Endothelial cell of umbilical vein (primary cell): ENCODE measurements at regions not wholly inside any gene's neighbourhood (a gene's known extent, or its start where the extent isn't known, plus 50 kb on each side); places are given as distances from the start of the nearest gene placed in this dataset.

Source experiments
- BruUV-seq: library from RNA; stranded (reverse); fragments of 400-500 nt; replicated peaks from 2 replicates; lab custom pipeline; 2021; lab: Mats Ljungman, UMichigan
- CTCF ChIA-PET: fragments of 300-600, 350-600 bp; sonication (Branson Sonifier 250); formaldehyde crosslinking; loops from one replicate; lab custom pipeline; 2021; ENCODE audit warnings: antibody characterized with exemption, inconsistent platforms; lab: Charles Lee
- POLR2A ChIA-PET: fragments of 300-600, 350-600 bp; sonication (Branson Sonifier 250); formaldehyde crosslinking; loops from one replicate; lab custom pipeline; 2021; ENCODE audit warnings: antibody characterized with exemption, inconsistent platforms; lab: Charles Lee
- DNase-seq: peaks from one replicate; pipeline ENCODE4 v3.0.0-alpha.2; 2011; ENCODE audit warnings: low read depth, low spot score
- FAIRE-seq: peaks from 2 replicates; lab custom pipeline; 2011; peaks lifted over from hg19 to GRCh38; lab: Jason Lieb, UNC
- H2AFZ ChIP-seq: 2 replicates; pipeline ENCODE4 v1.6.0; 2012; ENCODE audit warnings: low read depth, low read length, control low read depth, inconsistent platforms
- H3K27ac ChIP-seq: 2 replicates; pipeline ENCODE4 v1.5.1; 2011; ENCODE audit warnings: low read depth, mild to moderate bottlenecking, control low read depth, low read length, moderate library complexity; ENCODE audit not compliant: insufficient read depth
- H3K27me3 ChIP-seq, 2 experiments: 2 replicates each; pipeline versions ENCODE4 v1.6.0 to v1.6.1; 2011; ENCODE audit warnings: low read length in 2 of 2, mixed read lengths in 1 of 2; ENCODE audit not compliant: control insufficient read depth in 2 of 2, insufficient read depth in 2 of 2
- H3K36me3 ChIP-seq, 2 experiments: 2 replicates in 1 of 2; 3 replicates in 1 of 2; pipeline ENCODE4 v1.5.1; 2011; ENCODE audit warnings: low read length in 2 of 2, mild to moderate bottlenecking in 1 of 2, moderate library complexity in 1 of 2; ENCODE audit not compliant: control insufficient read depth in 2 of 2, insufficient read depth in 2 of 2; ENCODE audit errors: extremely low read depth in 1 of 2
- H3K4me1 ChIP-seq: 3 replicates; pipeline ENCODE4 v1.5.1; 2011; ENCODE audit warnings: mild to moderate bottlenecking, low read length; ENCODE audit not compliant: control insufficient read depth, insufficient read depth; ENCODE audit errors: extremely low read depth
- H3K4me2 ChIP-seq: 2 replicates; pipeline ENCODE4 v1.6.1; 2011; ENCODE audit warnings: low read length, control low read depth, mixed read lengths; ENCODE audit not compliant: insufficient read depth
- H3K4me3 ChIP-seq, 3 experiments: fragments of 200-600 bp in 1 of 3; sonication (generic), shearing (Covaris generic) in 1 of 3; replicated peaks in 1 of 3; 2 replicates each; pipeline ENCODE4 v1.5.1; 2011 to 2016; ENCODE audit warnings: control low read depth in 3 of 3, low read length in 3 of 3, mild to moderate bottlenecking in 2 of 3, inconsistent platforms in 1 of 3, low read depth in 1 of 3, moderate library complexity in 1 of 3; ENCODE audit not compliant: insufficient read depth in 1 of 3
- H3K79me2 ChIP-seq: 2 replicates; pipeline ENCODE4 v1.6.0; 2012; ENCODE audit warnings: low read length, inconsistent platforms; ENCODE audit not compliant: control insufficient read depth, insufficient read depth
- H3K9ac ChIP-seq: replicated peaks from 2 replicates; pipeline ENCODE3; 2011; ENCODE audit warnings: low read length, control low read depth; ENCODE audit not compliant: insufficient read depth; ENCODE audit errors: extremely low read depth
- H3K9me1 ChIP-seq: replicated peaks from 3 replicates; pipeline ENCODE4 v1.6.0; 2011; ENCODE audit warnings: mild to moderate bottlenecking, low read length; ENCODE audit not compliant: control insufficient read depth, insufficient read depth; ENCODE audit errors: extremely low read depth
- H3K9me3 ChIP-seq: replicated peaks from 2 replicates; pipeline ENCODE4 v1.5.1; 2012; ENCODE audit warnings: low read length, inconsistent platforms; ENCODE audit not compliant: control insufficient read depth, insufficient read depth
- H4K20me1 ChIP-seq: replicated peaks from 2 replicates; pipeline ENCODE3; 2011; ENCODE audit warnings: mild to moderate bottlenecking, low read length; ENCODE audit not compliant: control insufficient read depth, insufficient read depth; ENCODE audit errors: extremely low read depth
- CTCF ChIP-seq, 2 donors: IDR thresholded peaks; 1 replicate in 1 of 2; 2 replicates in 1 of 2; pipeline ENCODE4 v1.5.1; 2011; ENCODE audit warnings: low read length in 2 of 2, mild to moderate bottlenecking in 2 of 2, moderate library complexity in 2 of 2, control low read depth in 1 of 2, inconsistent platforms in 1 of 2, low read depth in 1 of 2; ENCODE audit not compliant: insufficient read depth in 1 of 2; ENCODE audit errors: extremely low read depth in 1 of 2
- EZH2 ChIP-seq: IDR thresholded peaks from 2 replicates; pipeline ENCODE4 v1.6.1; 2012; ENCODE audit warnings: borderline replicate concordance, low read depth, mild to moderate bottlenecking, moderate library complexity, low read length, inconsistent platforms; ENCODE audit not compliant: severe bottlenecking
- FOS ChIP-seq: IDR thresholded peaks from 2 replicates; pipeline ENCODE4 v1.6.1; 2011; ENCODE audit warnings: mild to moderate bottlenecking, low read length, moderate library complexity, borderline replicate concordance; ENCODE audit not compliant: insufficient read depth
- GATA2 ChIP-seq: IDR thresholded peaks from 2 replicates; pipeline ENCODE4 v1.7.0; 2011; ENCODE audit warnings: low read depth, mild to moderate bottlenecking, moderate library complexity, mixed read lengths, low read length; ENCODE audit not compliant: insufficient read length, insufficient read depth
- JUN ChIP-seq: IDR thresholded peaks from 2 replicates; pipeline ENCODE4 v1.6.1; 2011; ENCODE audit warnings: borderline replicate concordance, low read depth; ENCODE audit not compliant: insufficient read length, insufficient read depth
- MAX ChIP-seq: IDR thresholded peaks from 2 replicates; pipeline ENCODE4 v1.6.1; 2011; ENCODE audit not compliant: insufficient read depth, insufficient read length
- MYC ChIP-seq: IDR thresholded peaks from one replicate; pipeline ENCODE4 v1.6.1; 2011; ENCODE audit warnings: mild to moderate bottlenecking, low read depth, low read length
- POLR2A ChIP-seq: IDR thresholded peaks from 2 replicates; pipeline ENCODE4 v1.6.1; 2012; ENCODE audit warnings: low read depth, mild to moderate bottlenecking, control low read depth, low read length
- POLR2AphosphoS5 ChIP-seq: IDR thresholded peaks from 2 replicates; pipeline ENCODE4 v1.6.1; 2012; ENCODE audit warnings: low read depth, mild to moderate bottlenecking, control low read depth, low read length, moderate library complexity; ENCODE audit not compliant: insufficient read depth
- dilution Hi-C: fragments of 300-500 bp; cut with MboI; formaldehyde crosslinking; loops from one replicate; pipeline ENCODE4 v1.15.0; 2019; ENCODE audit warnings: low sequenced_read_pairs; ENCODE audit not compliant: extremely low pct_ligation_motif_present
- intact Hi-C: fragments of 100-400 bp; cut with micrococcal nuclease; formaldehyde crosslinking; loops from one replicate; pipeline ENCODE4 v1.10.0; 2022

GRCh38 chr2:36052819-36053218, 302.8 kb upstream of the CRIM1 start:
- dilution Hi-C loops, result no loop called here
- Histone ChIP-seq H3K36me3 (no peaks in the 10 kb centered on the region), H3K27ac (no peak overlapping the region), H3K9me3 (no peaks in the 10 kb centered on the region), H3K79me2 (no peaks in the 10 kb centered on the region), H3K9ac (no peak overlapping the region), H3K4me3 (no peak overlapping the region), H3K27me3 (peaks cover 0 to 4% of the 10 kb centered on the region in 2 experiments), H3K4me2 (no peak overlapping the region), H3K4me1 (peaks cover 3% of the 10 kb centered on the region), H4K20me1 (no peaks in the 10 kb centered on the region), H3K9me1 (no peaks in the 10 kb centered on the region), H2AFZ (no peak overlapping the region)
- no peak for FAIRE-seq
- TF ChIP-seq MYC (no peak), JUN (no peak), POLR2AphosphoS5 (no peak)
- CTCF ChIA-PET, result interaction anchor here (0.7 kb wide), 1 partner anchor 9 kb away, joined by 3 read pairs; no protein-coding TSS in a partner anchor
- intact Hi-C loops, result no loop called here
- no peak for DNase-seq
- POLR2A ChIA-PET, result no interaction called here
- no TSS peak for BruUV-seq

GRCh38 chr2:36044411-36044810, 311.2 kb upstream of the CRIM1 start:
- Histone ChIP-seq H3K36me3 (no peaks in the 10 kb centered on the region), H3K9me3 (no peaks in the 10 kb centered on the region), H3K4me2 (no peak overlapping the region), H3K4me1 (no peaks in the 10 kb centered on the region), H4K20me1 (no peaks in the 10 kb centered on the region), H3K9ac (no peak overlapping the region), H3K79me2 (no peaks in the 10 kb centered on the region), H3K27me3 (peaks cover 0 to 6% of the 10 kb centered on the region in 2 experiments), H3K27ac (no peak overlapping the region), H3K9me1 (no peaks in the 10 kb centered on the region), H2AFZ (no peak overlapping the region), H3K4me3 (no peak overlapping the region)
- TF ChIP-seq MYC (no peak), MAX (no peak), POLR2A (no peak), JUN (no peak), CTCF (IDR thresholded peaks at IDR 0.05; ENCODE audit: extremely low read depth in 1 of 2, insufficient read depth in 1 of 2, low read depth in 1 of 2, low read length in 2 of 2) (no peak), FOS (no peak), POLR2AphosphoS5 (no peak), GATA2 (no peak), EZH2 (no peak)
- BruUV-seq, result no TSS peak
- DNase-seq, result no peak
- intact Hi-C loops (no loop called here), dilution Hi-C loops (no loop called here)
- ChIA-PET CTCF (interaction anchor here (1.0 kb wide), 1 partner anchor 8 kb away, joined by 3 read pairs; no protein-coding TSS in a partner anchor), POLR2A (no interaction called here)
- no peak for FAIRE-seq
